SH-SY5Y (cell line): ENCODE measurements at regions not wholly inside any gene's neighbourhood (a gene's known extent, or its start where the extent isn't known, plus 50 kb on each side); places are given as distances from the start of the nearest gene placed in this dataset.

Source experiments
- GATA2 ChIP-seq: IDR thresholded peaks from 2 replicates; pipeline ENCODE4 v1.6.1; 2011; ENCODE audit warnings: mild to moderate bottlenecking, low read depth, low read length
- GATA3 ChIP-seq: IDR thresholded peaks from 2 replicates; pipeline ENCODE4 v1.6.1; 2011; ENCODE audit warnings: low read depth, mild to moderate bottlenecking, low read length, moderate library complexity

DNA sequence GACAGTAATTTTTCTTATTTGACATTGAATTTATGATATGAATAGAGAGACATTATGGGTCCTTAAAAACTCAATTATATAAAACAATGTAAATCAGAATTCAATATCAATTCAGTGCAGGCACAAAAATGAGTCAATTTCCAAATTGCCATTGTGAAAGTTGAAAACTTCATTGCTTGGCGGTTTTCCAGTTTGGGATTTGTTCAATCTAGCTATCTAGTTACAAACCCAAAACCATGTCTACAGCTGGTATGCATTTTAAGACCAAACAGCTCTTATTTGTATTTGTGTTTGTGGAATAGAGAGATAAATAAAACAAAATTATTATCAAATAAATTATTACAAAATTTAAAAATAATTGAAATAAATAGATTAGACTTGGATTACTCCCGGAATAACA lies 1206.6 kb upstream of the RAG2 start:
- no peak for TF ChIP-seq GATA2
- TF ChIP-seq GATA3: no peak
